ENCODE measurements at regions not wholly inside any gene's neighbourhood (a gene's known extent, or its start where the extent isn't known, plus 50 kb on each side); places are given as distances from the start of the nearest gene placed in this dataset.
"Not testable (repeated sequence)": the region's sequence is repeated elsewhere in the genome, so short reads cannot be mapped to it uniquely, and the experiment has no call there.

GRCh38 chr13:101003566-101003965 is 329.0 kb upstream of the TMTC4 start:
- no peak for DNase-seq (ENCODE audit: low read depth)

- no peak for DNase-seq (ENCODE audit: low read depth)
These were observed 314.8 kb upstream of the TMTC4 start for GRCh38 chr13:100989392-100989791.

DNA sequence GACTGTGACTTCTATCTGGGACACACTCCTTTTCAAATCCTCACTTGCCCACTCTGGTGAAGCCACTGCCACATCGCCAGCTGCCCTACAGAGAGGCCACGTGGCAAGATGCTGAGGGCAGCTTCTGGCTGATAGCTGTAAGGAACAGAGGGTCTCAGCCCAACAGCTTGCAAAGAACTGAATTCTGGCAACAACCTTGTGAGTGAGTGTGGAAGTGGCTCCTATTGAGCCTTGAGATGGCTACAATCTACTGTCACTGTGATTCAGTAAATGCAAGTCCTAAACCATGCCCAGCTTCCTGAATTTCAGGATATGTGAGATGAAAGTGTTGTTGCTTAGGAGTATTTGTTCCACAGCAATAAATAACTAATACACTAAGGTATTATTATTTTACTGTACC is 314.3 kb upstream of the TMTC4 start:
- DNase-seq (ENCODE audit: low read depth) = no peak

- DNase-seq (ENCODE audit: low read depth) = peak; percentile 20
These were observed 313.4 kb upstream of the TMTC4 start for GRCh38 chr13:100987948-100988347.

DNA sequence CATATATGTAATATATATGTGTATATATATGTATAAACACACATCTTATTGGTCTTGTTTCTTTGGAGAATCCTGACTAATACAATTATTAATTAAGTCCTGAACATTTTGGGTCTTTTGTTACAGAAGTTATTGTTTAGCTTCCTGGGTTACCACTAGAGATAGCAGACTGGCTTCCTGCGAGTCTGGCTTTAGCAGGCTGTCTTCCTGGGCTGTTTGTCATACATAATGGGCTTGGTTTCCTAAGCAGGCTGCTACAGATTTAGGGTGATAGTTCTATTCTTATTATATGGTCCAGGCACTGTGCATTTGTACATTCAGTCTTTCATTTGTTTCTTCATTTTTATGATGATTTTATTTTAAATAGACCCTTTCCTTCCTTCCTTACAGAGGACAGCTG is 312.0 kb upstream of the TMTC4 start:
- no peak for DNase-seq (ENCODE audit: low read depth)

GRCh38 chr13:100984085-100984705 is 309.6 kb upstream of the TMTC4 start:
- DNase-seq (ENCODE audit: low read depth) = no peak

DNA sequence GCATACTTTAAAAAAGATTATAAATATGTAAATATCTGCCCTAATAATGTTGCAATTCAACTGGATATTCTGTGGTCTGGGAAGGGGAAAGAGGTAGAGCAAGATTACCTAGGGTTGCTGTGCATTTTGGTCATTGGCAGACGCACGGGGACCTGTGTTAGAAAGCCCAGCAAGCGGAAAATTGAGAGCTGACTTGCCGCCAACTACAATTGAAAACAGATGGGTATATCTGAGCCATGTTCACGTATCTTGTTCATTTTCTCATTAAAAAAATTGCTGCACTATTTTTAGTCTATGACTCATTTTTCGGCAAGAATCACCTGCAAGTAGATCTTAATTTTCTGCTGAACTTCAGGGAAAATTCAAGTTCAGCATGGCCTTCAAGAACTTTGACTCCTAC is 308.5 kb upstream of the TMTC4 start:
- DNase-seq (ENCODE audit: low read depth) = no peak

DNA sequence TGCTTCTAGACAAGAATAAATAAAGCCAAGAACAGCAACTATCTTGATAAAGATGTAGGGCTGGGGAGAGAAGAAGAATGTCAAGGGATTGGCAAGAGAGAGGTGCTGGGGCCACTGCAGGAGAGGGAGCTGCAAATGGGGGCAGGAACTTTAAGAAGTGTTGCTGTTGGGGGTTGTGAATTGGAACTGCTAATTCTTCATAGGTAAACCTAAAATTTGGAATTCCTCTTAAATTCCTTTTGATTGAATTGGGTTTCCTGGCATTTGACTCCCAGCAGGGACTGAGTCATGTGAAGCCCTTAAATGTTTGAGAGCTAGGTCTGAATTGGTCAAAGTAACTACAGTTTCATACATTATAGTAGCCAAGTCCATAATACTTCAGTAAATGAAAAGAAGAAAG is 305.6 kb upstream of the TMTC4 start:
- DNase-seq (ENCODE audit: low read depth) = no peak

DNA sequence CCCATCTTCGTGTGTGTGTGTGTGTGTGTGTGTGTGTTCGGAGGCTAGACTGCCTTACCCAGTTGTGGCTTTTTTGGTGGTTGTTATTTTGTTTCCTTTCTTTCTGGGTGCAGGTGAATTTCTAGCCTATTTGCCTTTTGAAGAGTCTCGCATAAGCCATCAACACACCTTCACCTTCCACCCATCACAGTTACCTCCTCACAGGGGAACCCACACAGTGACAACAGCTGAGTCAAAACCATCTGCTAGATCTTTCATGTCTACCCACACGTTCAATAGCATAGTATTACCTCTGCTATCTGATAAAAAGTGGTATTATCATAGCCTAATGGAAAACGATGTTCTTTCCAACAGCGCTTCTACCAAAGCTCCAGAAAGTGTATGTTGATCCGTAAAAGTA is 303.2 kb upstream of the TMTC4 start:
- DNase-seq (ENCODE audit: low read depth) = no peak

- DNase-seq (ENCODE audit: low read depth) = no peak
These were observed 302.4 kb upstream of the TMTC4 start for GRCh38 chr13:100976993-100977392.

DNA sequence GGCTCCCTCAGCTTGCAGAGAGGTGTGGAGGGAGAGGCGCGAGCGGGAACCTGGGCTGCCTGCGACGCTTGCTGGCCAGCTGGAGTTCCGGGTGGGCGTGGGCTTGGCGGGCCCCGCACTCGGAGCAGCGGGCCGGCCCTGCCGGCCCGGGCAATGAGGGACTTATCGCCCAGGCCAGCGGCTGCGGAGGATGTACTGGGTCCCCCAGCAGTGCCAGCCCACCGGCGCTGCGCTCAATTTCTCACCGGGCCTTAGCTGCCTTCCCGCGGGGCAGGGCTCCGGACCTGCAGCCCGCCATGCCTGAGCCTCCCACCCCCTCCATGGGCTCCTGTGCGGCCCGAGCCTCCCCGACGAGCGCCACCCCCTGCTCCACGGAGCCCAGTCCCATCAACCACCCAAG is 301.1 kb upstream of the TMTC4 start:
- not testable (repeated sequence) for DNase-seq (ENCODE audit: low read depth)

- no peak for DNase-seq (ENCODE audit: low read depth)
These were observed 288.0 kb upstream of the TMTC4 start for GRCh38 chr13:100962585-100962984.

DNA sequence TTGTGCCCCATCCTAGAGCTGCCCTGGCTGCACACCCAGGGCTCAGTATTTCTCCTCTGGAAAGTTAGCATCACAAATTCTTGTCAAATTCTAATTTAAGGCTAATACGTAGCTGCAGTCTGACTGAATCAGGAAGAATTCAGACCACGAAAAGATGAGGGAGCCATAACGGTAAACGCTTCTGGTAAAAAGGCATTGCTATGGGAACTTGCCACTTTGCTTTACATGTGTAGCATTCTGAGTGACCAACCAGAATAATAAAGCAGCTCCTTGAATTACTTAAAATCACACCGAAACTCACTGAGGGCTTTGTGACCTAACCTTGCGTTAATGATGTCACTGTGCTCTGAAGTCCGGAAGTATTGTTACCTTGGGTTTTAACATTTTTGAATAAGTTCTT is 286.6 kb upstream of the TMTC4 start:
- DNase-seq (ENCODE audit: low read depth) = no peak

- DNase-seq (ENCODE audit: low read depth) = no peak
These were observed 284.2 kb upstream of the TMTC4 start for GRCh38 chr13:100958831-100959230.

GRCh38 chr13:100957741-100958140 is 283.1 kb upstream of the TMTC4 start:
- DNase-seq (ENCODE audit: low read depth) = no peak

- peak; percentile 34 for DNase-seq (ENCODE audit: low read depth)
These were observed 280.1 kb upstream of the TMTC4 start for GRCh38 chr13:100954430-100955305.

DNA sequence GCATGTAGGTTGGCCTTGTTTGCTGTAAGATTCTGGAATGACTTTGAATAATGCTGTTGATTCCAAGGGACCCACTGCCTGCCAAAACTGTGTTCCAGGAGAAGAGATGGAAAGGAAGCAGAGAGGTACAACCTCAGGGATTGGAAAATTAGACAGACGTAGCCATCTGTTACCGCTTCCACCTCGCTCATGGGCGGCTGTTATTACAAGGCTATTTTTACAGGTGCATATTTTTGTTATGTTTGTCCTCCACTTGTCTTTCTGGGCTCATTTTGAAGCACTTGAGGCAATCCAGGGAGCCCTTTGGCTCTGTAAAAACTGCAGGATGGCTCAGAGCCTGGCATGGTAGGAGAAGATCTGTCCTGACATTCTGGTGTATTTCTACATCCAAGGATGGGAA is 276.4 kb upstream of the TMTC4 start:
- DNase-seq (ENCODE audit: low read depth) = no peak

GRCh38 chr13:100948937-100949336 is 274.3 kb upstream of the TMTC4 start:
- not testable (repeated sequence) for DNase-seq (ENCODE audit: low read depth)

DNA sequence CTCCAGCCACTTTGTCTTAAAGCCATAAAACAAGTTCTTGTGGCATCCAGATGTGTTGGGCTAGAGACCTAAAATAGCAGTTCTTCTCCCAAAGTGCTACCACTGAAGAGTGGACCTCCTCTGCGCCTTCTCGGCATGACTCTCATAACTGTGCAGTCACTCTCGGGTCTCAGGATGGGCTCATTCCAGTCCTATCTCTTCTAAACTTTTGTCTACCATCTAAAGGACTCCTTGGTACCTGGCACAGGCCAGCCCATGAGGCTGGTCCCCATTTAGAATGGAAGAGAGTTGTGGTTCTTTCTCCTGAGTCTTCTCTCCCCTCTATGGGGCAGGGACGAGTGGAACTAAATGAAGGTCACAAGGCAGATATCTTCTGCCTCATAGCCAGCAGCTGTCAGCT is 272.0 kb upstream of the TMTC4 start:
- DNase-seq (ENCODE audit: low read depth) = no peak

GRCh38 chr13:100944791-100945345 is 270.3 kb upstream of the TMTC4 start:
- no peak for DNase-seq (ENCODE audit: low read depth)

DNA sequence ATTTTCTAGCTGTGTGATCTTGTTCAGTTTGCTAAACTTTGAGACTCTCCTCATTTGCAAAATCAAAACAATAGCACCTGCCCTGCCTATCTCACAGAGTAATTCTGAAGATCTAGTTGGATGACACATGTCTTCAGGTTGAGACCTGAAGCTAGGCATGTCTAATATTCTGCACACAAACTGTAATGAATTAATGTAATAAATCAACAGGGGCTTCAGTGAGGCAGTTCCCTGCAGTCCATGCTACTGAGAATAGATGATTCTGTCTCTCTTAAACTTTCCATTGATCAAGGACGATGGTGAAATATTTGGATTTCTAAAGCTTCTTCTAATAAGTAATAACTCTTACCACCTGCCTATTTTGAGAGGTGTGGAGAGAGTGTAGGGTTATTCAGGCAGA is 268.1 kb upstream of the TMTC4 start:
- no peak for DNase-seq (ENCODE audit: low read depth)
